Astrocyte of the spinal cord (primary cell): ENCODE measurements at regions not wholly inside any gene's neighbourhood (a gene's known extent, or its start where the extent isn't known, plus 50 kb on each side); places are given as distances from the start of the nearest gene placed in this dataset.

ENCODE experiments used
- DNase-seq: peaks from one replicate; pipeline ENCODE4 v3.0.0; 2011; ENCODE audit warnings: low read depth, low spot score
- H3K4me3 ChIP-seq: 2 replicates; pipeline ENCODE4 v1.5.1; 2011; ENCODE audit warnings: low read depth, mild to moderate bottlenecking, low read length, moderate library complexity
- in situ Hi-C: cut with HindIII; loops from 2 replicates; pipeline ENCODE4 v1.10.0; 2017; ENCODE audit warnings: low sequenced_read_pairs
- TF ChIP-seq, protein P1 (sequence below): IDR thresholded peaks from 2 replicates; pipeline ENCODE4 v1.5.1; 2012; ENCODE audit warnings: low read depth, mild to moderate bottlenecking, low read length, inconsistent platforms

DNA sequence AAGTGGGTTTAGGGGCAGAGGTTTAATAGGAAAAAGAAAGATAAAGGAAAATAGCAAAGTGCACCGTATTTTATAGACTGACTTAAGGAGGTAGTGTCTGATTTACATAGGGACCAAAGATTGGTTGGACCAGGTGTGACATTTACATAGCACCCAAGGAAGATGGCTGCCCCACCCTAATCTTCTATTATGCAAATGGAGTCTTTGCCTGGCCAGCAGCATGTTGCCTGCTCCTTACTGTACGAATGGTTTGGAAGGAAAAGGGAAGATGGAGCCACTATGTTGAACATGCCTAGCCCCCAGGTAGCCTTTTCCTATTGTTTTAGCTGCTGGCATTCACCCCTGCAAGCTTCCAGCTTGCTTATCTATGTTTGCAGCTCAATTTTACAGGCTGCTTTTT lies 146.2 kb upstream of the PDE5A start:
- in situ Hi-C loops, result no loop called here
- no peak for DNase-seq

DNA sequence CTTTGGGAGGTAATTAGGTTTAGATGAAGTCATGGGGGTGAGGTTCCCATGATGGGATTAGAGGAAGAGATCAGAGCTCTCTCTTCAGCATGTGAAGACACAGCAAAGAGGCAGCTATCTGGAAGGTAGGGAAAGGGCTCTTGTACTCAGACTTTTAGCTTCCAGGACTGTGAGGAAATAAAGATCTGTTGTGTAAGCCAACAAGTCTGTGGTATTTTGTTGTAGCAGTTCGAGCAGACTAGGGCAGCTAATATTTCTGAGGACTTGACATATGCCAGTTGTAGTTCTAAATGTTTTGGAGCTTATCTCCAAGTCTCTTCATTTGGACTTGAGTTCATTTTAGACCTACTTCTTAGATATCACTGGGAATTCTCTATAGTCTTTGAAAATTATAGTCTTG lies 137.3 kb upstream of the PDE5A start:
- TF ChIP-seq, protein P1, sequence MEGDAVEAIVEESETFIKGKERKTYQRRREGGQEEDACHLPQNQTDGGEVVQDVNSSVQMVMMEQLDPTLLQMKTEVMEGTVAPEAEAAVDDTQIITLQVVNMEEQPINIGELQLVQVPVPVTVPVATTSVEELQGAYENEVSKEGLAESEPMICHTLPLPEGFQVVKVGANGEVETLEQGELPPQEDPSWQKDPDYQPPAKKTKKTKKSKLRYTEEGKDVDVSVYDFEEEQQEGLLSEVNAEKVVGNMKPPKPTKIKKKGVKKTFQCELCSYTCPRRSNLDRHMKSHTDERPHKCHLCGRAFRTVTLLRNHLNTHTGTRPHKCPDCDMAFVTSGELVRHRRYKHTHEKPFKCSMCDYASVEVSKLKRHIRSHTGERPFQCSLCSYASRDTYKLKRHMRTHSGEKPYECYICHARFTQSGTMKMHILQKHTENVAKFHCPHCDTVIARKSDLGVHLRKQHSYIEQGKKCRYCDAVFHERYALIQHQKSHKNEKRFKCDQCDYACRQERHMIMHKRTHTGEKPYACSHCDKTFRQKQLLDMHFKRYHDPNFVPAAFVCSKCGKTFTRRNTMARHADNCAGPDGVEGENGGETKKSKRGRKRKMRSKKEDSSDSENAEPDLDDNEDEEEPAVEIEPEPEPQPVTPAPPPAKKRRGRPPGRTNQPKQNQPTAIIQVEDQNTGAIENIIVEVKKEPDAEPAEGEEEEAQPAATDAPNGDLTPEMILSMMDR, result no peak
- DNase-seq, result no peak
- in situ Hi-C loops, result no loop called here
- no peak overlapping the region for H3K4me3 ChIP-seq

More for the DNA sequence above, 146.2 kb upstream of the PDE5A start:
- TF ChIP-seq, protein P1, result no peak
- H3K4me3 ChIP-seq, result no peak overlapping the region

DNA sequence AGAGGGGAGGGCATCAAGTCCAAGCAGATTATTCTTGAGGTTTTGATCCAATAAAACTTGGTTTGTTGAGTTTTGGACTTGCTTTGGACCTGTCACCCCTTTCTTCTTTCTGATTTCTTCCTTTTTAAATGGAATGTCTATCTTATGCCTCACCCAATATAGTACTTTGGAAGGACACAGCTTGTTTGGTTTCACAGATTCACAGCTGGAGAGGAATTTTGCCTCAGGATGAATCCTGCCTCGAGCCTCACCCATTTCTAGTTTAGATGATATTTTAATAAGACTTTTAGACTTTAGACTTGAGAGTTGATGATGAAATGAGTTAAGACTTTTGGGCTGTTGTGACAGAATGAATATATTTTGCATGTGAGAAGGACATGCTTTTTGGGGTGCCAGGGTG lies 136.9 kb upstream of the PDE5A start:
- H3K4me3 ChIP-seq, result no peak overlapping the region
- in situ Hi-C loops, result no loop called here
- TF ChIP-seq, protein P1, result no peak
- DNase-seq, result no peak

DNA sequence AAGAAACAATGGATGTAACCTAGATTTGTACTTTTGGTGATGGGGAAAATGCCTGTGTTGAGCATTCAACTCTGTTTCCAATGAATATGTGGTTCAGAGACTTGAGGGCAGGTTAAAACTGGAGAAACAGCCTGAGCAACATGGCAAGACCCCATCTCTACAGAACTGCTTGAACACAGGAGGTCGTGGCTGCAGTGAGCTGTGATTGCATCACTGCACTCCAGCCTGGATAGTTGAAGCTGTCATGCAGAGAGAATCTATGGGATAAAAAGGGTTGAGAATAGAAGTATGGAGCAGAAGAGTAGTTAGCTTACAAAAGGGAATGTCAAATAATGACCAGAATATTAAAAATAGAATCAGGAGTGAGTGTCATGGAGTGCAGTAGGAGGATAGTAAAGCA lies 134.8 kb upstream of the PDE5A start:
- no peak overlapping the region for H3K4me3 ChIP-seq
- TF ChIP-seq, protein P1, result no peak
- in situ Hi-C loops, result no loop called here
- no peak for DNase-seq

DNA sequence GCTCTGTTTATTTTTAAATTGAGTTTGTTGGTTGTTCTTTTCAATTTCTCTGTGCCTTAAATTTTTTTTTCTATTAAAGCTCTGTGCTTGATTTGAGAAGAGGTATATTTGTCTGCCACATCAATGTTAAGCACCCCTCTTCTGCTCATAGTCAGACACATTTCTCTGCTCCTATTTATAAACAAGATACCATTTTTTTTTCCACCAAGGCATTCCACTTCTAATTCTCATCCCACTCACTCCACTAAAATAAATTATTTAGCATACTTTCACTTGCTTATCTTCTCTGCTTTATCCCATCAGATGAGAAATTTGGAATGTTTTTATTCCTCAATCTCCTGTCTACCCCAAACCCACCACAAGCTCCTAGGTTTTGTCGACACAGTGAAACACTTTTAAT lies 127.0 kb upstream of the PDE5A start:
- DNase-seq, result no peak
- TF ChIP-seq, protein P1, result no peak
- no peak overlapping the region for H3K4me3 ChIP-seq
- in situ Hi-C loops, result no loop called here

DNA sequence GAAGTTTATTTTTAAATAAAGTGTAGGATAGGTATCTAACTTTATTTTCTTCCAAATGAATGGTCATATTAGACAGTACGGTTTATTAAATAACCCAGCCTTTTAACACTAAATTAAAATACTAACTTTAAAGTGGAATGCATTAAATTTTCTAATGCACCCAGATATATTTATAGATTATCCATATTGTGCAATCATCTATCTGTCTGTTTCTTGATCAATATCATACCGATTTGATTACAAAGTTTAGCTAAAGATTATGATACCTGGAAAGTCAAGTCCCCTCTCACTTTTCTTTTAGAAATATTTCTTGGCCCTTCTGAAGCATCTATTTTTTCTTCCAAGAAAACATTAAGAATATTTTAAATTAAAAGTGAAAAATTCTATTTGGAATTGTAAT lies 124.3 kb upstream of the PDE5A start:
- DNase-seq, result no peak
- TF ChIP-seq, protein P1, result no peak
- in situ Hi-C loops, result no loop called here
- no peak overlapping the region for H3K4me3 ChIP-seq

DNA sequence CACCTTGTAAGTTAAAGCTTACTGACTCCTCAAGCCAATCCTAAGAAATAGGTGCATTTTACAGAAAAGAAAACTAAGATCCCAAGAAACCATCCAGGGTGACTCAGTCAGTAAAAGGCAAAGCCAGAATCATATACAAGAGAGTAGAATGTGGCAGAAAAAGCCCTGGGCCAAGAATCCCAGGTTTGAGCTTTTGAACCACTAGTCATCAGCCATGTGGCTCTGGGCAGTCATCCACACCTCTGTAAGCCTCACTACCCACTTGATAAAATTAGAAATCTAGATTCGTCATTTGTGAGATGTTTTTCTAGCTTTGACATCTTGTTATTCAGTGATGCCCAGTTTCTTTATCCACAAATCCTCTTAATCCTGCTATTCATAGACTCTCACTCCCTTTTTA lies 122.2 kb upstream of the PDE5A start:
- DNase-seq, result peak; percentile 66
- in situ Hi-C loops, result no loop called here
- TF ChIP-seq, protein P1, result no peak
- H3K4me3 ChIP-seq, result no peak overlapping the region
